Fibroblast of skin of left quadriceps (primary cell): ENCODE measurements at regions not wholly inside any gene's neighbourhood (a gene's known extent, or its start where the extent isn't known, plus 50 kb on each side); places are given as distances from the start of the nearest gene placed in this dataset.

Source experiments
- DNase-seq, 2 experiments: peaks; one replicate each; pipeline ENCODE4 v3.0.0-alpha.2; 2013; ENCODE audit warnings: low read depth in 2 of 2

DNA sequence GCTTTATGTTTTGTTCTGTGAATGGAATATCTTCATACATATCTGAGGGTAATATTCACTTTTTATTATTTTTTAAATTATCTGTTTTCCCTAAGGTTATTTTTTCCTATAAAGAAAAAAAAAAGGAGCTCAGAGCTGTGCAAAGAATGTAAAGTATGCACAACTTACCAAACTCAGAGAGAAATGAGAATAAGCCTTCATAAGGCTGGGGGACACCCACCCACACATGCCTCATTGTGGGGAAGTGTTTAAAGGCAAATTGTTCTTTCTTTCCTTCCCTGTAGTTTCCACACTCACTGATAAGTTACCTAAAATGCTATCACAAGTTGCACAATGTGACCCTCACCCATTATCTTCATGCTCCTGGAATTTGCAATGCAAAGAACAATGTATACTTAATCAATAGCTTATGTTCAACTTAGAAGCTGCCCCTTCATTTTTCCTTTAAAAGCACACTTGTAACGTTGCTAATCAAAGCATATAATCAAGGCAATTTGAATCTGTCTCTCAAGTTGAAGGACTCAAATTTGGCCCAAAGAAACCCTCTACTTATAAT lies 108.1 kb downstream of the GNAT3 start:
- DNase-seq: no peak

GRCh38 chr7:80401708-80402107 lies 110.2 kb downstream of the GNAT3 start:
- no peak for DNase-seq

DNA sequence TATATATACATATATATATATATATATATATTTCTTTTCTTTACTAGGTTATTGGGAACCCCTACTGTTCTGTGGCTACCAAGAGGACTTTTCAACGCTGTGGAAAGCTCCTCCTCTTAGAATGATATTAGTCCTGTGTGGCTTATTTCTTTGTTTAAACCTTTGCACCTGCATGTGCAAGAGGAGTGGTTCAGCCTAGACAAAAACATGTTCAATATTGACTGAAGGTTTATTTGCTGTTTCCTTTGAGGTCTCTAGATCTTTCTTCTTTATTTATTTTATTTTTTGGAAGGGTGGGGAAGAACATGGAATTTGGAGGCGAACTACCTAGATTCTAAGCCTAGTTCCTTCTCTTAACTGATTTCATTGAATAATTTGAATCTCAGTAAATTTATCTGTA lies 118.1 kb downstream of the GNAT3 start:
- no peak for DNase-seq

DNA sequence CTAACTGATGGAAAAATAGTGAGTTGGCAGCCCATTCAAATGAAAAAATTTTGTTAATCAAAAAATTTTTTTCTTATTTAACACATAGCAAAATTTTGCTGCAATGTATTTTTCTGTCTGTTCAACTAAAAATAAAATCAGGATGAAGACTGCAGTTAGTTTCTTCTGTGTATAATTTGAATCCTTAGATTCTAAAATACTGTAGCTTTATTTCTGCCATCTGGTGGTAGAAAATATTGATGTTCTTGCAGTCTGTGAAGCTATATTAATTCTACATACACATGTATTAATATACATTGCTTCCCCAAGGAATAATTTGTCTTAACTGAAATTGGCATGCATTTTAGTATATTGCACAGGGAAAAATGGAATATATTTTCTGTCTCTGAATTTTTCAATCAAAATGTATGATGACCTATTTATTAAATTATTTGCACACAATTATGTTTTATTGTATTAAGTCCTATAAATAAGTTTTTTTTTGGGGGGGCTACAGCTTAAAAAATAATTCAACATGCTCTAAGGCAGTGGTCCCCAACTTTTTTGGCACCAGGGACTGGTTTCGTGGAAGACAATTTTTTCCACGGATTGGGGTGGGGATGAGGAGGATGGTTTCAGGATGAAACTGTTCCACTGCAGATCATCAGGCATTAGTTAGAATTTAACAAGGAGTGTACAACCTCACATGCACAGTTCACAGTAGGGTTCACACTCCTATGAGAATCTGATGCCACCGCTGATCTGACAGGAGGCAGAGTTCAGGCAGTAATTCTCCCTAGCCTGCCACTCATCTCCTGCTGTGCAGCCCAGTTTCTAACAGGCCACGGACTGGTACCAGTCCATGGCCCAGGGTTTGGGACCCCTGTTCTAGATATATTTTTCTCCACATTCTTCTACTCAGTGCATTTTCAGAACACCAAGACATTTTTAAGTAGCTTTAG lies 119.4 kb downstream of the GNAT3 start:
- DNase-seq: no peak

DNA sequence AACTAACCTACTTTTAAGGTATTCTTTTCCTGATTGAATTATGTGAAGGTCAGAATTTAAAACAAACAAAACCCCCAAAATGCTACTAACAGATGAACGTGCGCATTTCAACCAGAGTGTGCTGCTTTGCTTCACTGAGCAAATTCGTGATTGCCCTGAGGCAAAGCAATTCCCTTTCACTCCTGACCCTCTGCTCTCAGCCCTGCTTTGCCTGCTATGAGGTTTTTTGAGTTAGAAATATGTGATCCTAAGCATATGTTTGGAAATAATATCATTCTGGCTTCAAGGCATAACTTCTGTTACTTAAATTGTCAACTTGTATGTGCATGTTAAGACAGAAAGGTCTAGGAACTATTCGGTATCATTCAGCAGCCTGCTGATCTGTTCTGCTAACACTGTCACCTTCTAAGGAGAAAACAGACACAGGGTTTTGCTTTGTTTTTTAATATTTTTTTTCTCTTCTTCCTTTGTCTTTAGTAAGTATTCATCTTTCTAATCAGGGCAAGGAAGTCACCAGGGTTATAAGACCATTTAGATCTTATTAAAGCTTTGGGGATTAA lies 124.2 kb downstream of the GNAT3 start:
- DNase-seq: no peak

DNA sequence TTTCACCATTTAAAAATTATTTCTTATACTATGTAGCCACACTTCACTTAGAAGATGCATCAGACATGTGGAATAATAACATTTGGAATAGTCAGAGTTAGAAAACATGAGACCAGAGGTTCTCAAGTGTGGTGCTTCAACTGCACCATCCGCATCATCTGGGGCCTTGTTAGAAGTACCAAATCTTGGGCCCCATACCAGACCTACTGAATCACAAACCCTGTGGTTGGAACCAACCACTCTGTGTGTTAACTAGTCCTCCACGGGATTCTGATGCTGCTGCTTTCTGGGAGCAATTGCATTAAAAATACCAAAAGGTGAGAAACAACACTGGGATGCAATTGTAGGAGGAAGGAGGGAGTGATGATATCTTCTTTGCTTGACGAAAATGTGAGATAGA lies 125.2 kb downstream of the GNAT3 start:
- DNase-seq: no peak

DNA sequence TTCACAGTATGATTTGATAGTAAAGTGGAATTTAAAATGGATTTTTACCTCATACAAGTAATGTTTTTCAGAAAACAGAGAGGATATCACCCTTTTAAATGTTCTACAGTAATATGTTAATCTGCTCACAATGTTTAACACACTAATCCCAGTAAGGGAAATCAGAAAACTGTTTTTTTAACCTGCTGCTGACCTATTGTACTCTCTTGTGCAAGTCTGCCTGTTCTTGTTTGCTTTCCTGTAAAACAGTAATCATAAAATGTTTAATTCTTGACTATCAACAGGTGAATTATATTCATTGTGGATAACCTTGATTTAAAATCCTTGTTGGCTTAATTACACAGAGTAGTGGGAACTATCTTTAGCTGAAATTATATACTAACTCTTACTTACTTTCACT lies 126.4 kb downstream of the GNAT3 start:
- no peak for DNase-seq

GRCh38 chr7:80380957-80381356 lies 130.9 kb downstream of the GNAT3 start:
- no peak for DNase-seq

DNA sequence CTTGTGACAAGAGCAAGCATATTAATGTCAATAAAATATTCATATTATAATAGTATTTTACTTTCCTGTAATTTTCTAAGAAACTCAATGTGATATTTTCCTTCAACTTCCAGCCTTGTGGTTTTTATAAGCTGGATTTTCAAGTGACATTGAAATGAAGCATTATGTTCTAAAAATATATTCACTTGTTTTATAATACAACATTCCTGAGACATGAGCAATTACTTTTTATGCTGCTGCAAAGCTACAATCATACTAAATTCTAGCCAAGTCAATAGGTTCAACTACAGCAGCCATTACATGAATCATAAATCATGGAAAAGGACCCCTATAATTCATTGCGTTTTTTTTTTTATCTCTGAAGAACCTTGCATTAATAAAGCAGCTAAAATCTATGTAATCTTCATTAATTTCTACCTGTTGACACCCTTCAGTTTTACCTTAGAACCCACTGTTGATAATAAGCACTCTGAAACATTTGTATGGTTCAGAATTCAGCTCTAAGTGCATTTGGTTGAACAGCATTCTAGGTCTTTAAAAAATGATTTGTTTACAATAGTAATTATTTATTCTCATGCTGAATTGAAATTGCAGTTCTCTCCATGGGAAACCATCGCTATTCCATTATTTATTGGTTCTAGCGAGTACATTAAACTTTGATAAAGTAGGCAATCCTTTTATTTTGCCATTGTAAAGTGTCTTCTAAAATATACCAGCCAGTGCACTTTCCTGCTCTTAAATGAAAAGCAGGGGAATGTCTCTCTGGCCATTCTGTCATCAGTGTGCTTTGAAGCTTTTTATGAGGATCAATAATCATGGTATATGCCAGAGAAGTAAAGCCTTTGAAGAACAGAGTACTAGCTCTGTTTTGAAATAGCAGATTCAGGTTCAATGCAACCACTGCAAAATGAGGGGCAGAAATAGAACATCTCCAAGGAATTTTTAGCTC lies 132.6 kb downstream of the GNAT3 start:
- peak; percentile 54 to 64 for DNase-seq

GRCh38 chr7:80374321-80374720 lies 137.5 kb downstream of the GNAT3 start:
- DNase-seq: no peak

DNA sequence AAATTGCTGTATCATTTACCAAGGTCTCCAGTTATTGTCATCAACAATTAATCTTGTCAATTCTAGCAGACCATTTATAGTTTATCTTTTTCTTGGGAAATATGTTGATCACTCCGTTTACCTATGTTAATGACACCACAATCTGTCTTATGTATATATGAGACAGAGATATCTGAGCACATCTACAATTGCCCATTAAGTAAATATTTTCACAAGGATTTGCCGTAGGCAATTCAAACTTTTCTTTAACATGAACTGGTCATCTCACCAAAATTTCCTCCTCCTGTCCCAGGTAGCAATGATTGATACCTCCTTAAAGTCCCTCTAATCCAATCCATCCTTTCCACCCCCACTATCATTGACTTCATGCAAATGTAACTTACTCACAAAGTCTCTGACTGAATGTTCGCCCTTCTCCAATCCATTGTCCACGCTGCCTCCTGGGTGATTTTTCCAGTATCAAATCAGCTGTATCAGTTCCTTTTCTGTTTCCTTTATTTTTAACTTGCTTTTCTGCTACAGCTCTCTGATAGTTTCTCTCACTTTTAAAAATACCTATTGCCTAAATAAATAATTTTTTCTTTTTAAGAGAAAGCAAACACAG lies 138.3 kb downstream of the GNAT3 start:
- DNase-seq: no peak

- DNase-seq: peak; percentile 54 to 55
Measured at GRCh38 chr7:80372415-80372814, 139.4 kb downstream of the GNAT3 start.

- DNase-seq: no peak
Measured at GRCh38 chr7:80370587-80370986, 141.3 kb downstream of the GNAT3 start.

DNA sequence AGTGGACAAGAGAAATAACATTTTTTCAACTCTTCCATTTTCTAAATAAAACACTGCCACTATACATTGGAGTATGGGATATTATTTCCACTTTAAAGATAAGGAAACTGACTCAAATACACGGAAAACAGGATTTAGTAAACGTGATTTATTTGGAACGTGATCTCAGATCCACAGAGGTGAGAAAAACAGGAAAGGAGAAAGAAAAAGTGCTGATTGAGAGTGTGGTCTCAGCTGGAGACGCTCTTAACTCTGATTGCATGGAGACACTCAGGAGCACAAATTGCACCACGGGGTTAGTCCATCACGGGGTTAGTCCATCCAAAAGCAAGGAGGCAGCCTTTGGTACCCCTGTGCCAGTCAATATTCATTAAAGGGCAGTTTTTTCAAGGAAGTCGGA lies 142.5 kb downstream of the GNAT3 start:
- DNase-seq: no peak

- no peak for DNase-seq
Measured at GRCh38 chr7:80362677-80363076, 149.2 kb downstream of the GNAT3 start.

GRCh38 chr7:80362010-80362618 lies 149.8 kb downstream of the GNAT3 start:
- DNase-seq: no peak

DNA sequence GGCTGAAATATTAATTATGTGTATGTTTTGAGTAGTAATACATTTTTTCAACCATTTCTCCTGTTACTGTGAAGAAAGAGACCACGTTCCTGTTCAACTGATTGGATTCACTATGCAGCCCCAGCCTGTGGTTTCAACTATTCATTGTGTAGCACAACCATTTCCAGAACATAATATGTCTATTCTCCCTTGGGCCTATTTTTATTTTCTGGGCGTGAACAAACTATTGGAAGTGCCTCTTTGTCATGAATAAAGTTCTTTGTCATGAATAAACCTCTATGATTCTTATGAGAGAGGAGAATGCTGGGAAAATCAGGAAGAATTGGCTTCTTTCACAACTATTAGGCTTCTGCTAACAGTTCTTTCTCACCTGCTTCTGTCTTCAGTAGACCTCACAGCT lies 152.4 kb downstream of the GNAT3 start:
- no peak for DNase-seq

DNA sequence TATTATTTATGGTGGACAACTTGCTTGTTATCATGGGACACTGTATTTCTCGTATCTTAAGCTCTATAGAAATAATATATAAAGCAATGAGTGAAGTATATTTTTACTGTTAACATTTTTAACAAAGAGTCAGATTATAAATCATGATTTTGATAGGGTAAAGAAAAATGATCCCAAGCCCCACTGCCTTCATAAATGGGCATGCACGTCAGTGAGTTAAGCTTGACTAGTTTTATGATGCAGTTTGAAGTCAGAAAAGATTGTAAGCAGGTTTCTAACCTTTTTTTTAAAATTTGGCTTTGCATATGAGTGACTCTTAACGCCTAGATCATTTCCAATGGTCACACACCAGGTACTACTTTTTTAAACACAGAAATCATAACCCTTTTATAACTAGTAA lies 152.8 kb downstream of the GNAT3 start:
- DNase-seq: no peak

GRCh38 chr7:80357530-80357929 lies 154.3 kb downstream of the GNAT3 start:
- DNase-seq: peak in 1 of 2 experiments; percentile 34

- DNase-seq: no peak
Measured at GRCh38 chr7:80350430-80350829, 161.4 kb downstream of the GNAT3 start.

DNA sequence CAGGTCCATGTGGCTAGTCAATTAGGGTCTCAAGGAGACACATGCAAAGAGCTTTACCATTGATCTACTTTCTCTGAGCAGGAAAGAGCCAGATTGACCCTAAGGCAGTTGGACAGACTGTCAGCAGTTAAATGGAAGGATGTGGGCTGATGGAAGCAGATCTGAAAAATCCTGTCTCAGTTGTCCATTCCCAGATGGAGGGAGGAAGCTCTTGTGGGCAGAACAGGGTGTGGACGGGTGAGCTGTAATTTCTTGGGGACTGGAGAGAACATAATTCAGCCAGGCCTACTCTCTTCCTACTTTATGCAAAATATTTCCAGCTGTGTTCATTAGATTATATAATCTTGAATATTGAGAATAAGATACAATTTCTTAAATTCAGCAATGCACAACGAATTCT lies 163.6 kb downstream of the GNAT3 start:
- no peak for DNase-seq
